ENCODE measurements at regions not wholly inside any gene's neighbourhood (a gene's known extent, or its start where the extent isn't known, plus 50 kb on each side); places are given as distances from the start of the nearest gene placed in this dataset.
A peak's percentile ranks its signal among the peaks of the same experiment; 100 is the strongest.

- no peak for DNase-seq
Measured at GRCh38 chrX:39905946-39906345, 191.8 kb downstream of the BCOR start.

DNA sequence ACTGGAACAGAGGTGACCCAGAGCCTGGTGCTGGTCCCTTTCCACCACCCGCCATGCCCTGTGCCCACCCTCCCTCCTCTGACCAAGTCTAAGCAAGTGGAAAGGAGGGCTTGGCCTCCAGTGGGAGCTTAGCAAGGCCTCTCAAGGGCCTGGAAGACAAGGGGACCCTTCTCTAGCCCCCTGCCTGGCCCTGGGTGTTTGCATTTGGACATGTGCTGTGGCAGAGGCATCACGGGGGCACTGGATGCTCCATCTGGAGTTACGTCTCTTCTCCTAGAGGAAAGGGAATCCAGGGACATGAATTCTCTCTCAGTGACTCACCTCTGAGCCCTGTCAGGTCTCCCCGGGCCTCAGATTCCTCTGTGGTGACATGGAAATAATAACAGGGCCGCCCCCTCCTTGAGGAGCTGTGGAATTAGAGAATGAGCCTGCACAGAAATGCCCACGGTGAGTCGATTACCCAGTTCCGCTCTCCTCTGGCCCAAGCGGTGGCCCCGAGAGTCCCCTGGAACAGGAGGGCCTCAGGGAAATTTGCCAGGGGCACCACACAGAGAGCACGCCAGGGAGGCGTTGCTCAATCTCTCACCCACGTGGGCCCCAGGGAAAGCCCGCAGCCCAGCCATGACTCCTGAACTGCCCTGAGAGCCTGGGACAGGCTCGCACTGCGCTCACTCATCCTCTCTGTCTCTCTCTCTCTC, 189.6 kb downstream of the BCOR start:
- no peak for DNase-seq

GRCh38 chrX:39909996-39910395, 187.8 kb downstream of the BCOR start:
- DNase-seq = no peak

- no peak for DNase-seq
Measured at GRCh38 chrX:39910651-39911050, 187.1 kb downstream of the BCOR start.

- DNase-seq = no peak
Measured at GRCh38 chrX:39911278-39911897, 186.4 kb downstream of the BCOR start.

DNA sequence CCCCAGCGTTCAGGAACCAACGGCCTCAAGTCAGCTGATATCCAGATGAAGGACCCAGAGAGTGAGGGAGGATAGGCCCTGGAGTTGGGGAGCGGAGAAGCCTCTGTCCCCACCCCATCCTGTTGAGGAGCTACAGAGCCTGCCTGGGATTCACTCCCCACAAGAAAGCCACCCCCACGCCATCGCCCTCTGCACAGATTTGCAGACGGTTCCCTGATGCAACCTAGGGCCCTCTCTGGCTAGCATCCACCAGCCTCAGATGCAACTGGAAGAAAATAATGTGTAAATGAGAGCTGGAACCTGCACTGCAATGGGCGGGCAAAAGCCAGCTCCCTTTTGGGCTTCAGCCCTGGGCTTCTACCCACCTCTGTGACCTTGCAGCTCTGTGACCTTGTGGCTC, 185.6 kb downstream of the BCOR start:
- DNase-seq = no peak

GRCh38 chrX:39915081-39915480, 182.7 kb downstream of the BCOR start:
- no peak for DNase-seq

DNA sequence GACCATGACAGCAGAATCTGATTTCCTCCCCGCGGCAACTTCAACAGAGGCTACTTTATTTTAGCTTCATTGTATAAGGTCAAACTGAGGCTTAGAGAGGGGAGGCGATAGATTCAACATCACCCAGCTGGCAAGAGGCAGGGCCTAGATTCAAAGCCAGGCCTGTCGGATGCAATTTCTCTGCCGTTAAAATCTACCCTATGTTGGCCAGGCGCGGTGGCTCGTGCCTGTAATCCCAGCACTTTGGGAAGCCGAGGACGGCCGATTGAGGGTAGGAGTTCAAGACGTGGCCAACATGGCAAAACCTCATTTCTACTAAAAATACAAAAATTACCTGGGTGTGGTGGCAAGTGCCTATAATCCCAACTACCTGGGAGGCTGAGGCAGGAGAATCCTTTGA, 182.2 kb downstream of the BCOR start:
- DNase-seq = no peak

DNA sequence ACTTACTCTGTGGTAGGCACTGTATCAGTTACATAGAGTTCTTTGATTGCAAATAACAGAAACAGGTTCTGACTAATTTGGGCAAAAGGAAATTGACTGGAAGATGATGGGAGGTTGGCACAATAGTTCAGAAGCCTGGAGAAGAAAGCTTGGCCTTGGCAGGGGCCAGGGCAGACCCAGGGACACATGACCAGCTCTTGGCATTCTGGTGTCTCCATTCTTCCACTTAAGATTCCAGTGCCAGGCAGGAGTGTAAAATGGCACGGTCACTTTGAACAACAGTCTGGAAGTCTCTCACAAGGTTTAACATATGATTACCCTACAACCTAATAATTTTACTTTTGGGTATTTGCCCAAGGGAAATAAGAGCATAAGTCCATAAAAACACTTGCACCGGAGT, 175.9 kb downstream of the BCOR start:
- no peak for DNase-seq

- DNase-seq = no peak
Measured at GRCh38 chrX:39922488-39922887, 175.3 kb downstream of the BCOR start.

- no peak for DNase-seq
Measured at GRCh38 chrX:39922926-39923325, 174.8 kb downstream of the BCOR start.

- DNase-seq = no peak
Measured at GRCh38 chrX:39927380-39927779, 170.4 kb downstream of the BCOR start.

GRCh38 chrX:39928704-39929378, 168.9 kb downstream of the BCOR start:
- DNase-seq = no peak

- no peak for DNase-seq
Measured at GRCh38 chrX:39929379-39930025, 168.3 kb downstream of the BCOR start.

- DNase-seq = no peak
Measured at GRCh38 chrX:39930786-39931528, 166.8 kb downstream of the BCOR start.

GRCh38 chrX:39931529-39932282, 166.1 kb downstream of the BCOR start:
- DNase-seq = no peak

- no peak for DNase-seq
Measured at GRCh38 chrX:39935411-39936064, 162.2 kb downstream of the BCOR start.

GRCh38 chrX:39936886-39937770, 160.6 kb downstream of the BCOR start:
- DNase-seq = peak; percentile 19

- DNase-seq = no peak
Measured at GRCh38 chrX:39938466-39938865, 159.3 kb downstream of the BCOR start.

DNA sequence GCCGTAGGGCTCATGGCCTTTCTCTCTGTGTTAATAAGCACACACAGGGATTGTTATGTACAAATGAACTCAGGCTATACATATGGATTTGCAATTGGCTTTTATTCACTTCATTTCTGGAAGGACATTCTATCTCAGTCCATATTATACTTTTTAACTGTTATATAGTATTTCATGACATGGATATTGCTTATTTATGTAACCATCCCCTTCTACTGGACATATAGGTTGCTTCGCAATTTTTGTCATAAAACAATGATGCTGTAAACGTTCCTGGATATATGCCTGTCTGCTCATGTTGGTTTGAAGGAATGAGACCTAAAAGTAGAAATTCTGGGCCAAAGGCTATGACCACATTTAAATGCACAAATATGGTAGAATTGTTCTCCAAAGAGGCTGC, 158.1 kb downstream of the BCOR start:
- no peak for DNase-seq

Measured in CD4-positive, alpha-beta T cell treated with Interleukin-10 for 1 hour (primary cell).